ENCODE measurements at regions not wholly inside any gene's neighbourhood (a gene's known extent, or its start where the extent isn't known, plus 50 kb on each side); places are given as distances from the start of the nearest gene placed in this dataset.

- Histone ChIP-seq H3K9ac (ENCODE audit: extremely low read depth, insufficient read length, low read length) (no peak overlapping the region), H3K27ac (ENCODE audit: insufficient read length, low read depth, low read length) (no peak overlapping the region), H2BK5ac (ENCODE audit: insufficient read length, low read length) (no peak overlapping the region), H4K5ac (ENCODE audit: insufficient read length, low read depth, low read length) (no peak overlapping the region), H3K23me2 (ENCODE audit: insufficient read length, low read depth, low read length, poor library complexity, severe bottlenecking) (no peaks in the 10 kb centered on the region), H2AFZ (ENCODE audit: low read length) (no peak overlapping the region), H2BK15ac (ENCODE audit: low read depth, low read length) (no peak overlapping the region), H3K79me1 (ENCODE audit: insufficient read depth, low read depth, low read length, poor library complexity, severe bottlenecking) (no peaks in the 10 kb centered on the region), H3K4me2 (ENCODE audit: insufficient read depth, insufficient read length, low read length) (no peak overlapping the region), H2BK20ac (ENCODE audit: low read depth, low read length, poor library complexity, severe bottlenecking) (no peak overlapping the region), H3K18ac (ENCODE audit: insufficient read length, low read depth, low read length) (no peak overlapping the region), H3K27me3 (ENCODE audit: insufficient read depth, low read length) (no peaks in the 10 kb centered on the region), H3K4me1 (ENCODE audit: insufficient read depth, low read length) (peaks cover 5% of the 10 kb centered on the region), H3T11ph (ENCODE audit: low read length) (no peak overlapping the region), H3K56ac (ENCODE audit: insufficient read length, low read depth, low read length) (no peak overlapping the region), H2BK12ac (ENCODE audit: insufficient read length, low read depth, low read length) (no peak overlapping the region), H4K20me1 (ENCODE audit: control insufficient read depth, insufficient read depth, insufficient read length) (no peaks in the 10 kb centered on the region), H2AK5ac (ENCODE audit: insufficient read length, low read length) (no peak overlapping the region), H3K4ac (ENCODE audit: low read depth, low read length) (no peak overlapping the region), H2BK120ac (ENCODE audit: low read depth, low read length, poor library complexity, severe bottlenecking) (no peak overlapping the region), H4K91ac (ENCODE audit: insufficient read length, low read depth, low read length) (no peak overlapping the region), H3K14ac (ENCODE audit: insufficient read depth, low read length) (no peak overlapping the region; the same call in 1 of the 2 replicates), H3K23ac (ENCODE audit: insufficient read length, low read depth, low read length) (no peak overlapping the region), H4K8ac (replicated peaks; ENCODE audit: insufficient read length, low read depth, low read length) (no peak overlapping the region), H3K9me3 (ENCODE audit: control insufficient read depth, low read depth, low read length) (no peaks in the 10 kb centered on the region), H3K79me2 (ENCODE audit: insufficient read depth, low read length) (no peaks in the 10 kb centered on the region)
- no CpG with 5 or more reads among the region's 5 CpGs for WGBS (ENCODE audit: extremely low coverage, insufficient read length, low lambda C conversion rate)
- Mint-ChIP-seq H3K9me3 (no peaks in the 10 kb centered on the region), H3K4me3 (no peak overlapping the region), H3K27me3 (ENCODE audit: low read depth) (no peaks in the 10 kb centered on the region), H3K27ac (no peak overlapping the region), H3K36me3 (ENCODE audit: insufficient read depth in 1 of 3, low read depth in 3 of 3) (no peaks in the 10 kb centered on the region), H3K4me1 (peaks cover 6% of the 10 kb centered on the region in 2 experiments; a peak in 3 of 4 replicates)
- TF ChIP-seq CTCF (conservative IDR thresholded peaks at IDR 0.05) = peak; percentile 28; the same call in 2 of the 3 replicates
- peak; percentile 44 for DNase-seq
These were observed 463.1 kb downstream of the TBL1XR1 start for GRCh38 chr3:176734146-176734545.

All from H9 (cell line).